ENCODE measurements at regions not wholly inside any gene's neighbourhood (a gene's known extent, or its start where the extent isn't known, plus 50 kb on each side); places are given as distances from the start of the nearest gene placed in this dataset.

GRCh38 chr19:31171936-31172335 is 177.3 kb downstream of the TSHZ3 start:
- no peak for TF ChIP-seq POLR2A (IDR thresholded peaks at IDR 0.05; ENCODE audit: low read length)
- TF ChIP-seq, protein P1, sequence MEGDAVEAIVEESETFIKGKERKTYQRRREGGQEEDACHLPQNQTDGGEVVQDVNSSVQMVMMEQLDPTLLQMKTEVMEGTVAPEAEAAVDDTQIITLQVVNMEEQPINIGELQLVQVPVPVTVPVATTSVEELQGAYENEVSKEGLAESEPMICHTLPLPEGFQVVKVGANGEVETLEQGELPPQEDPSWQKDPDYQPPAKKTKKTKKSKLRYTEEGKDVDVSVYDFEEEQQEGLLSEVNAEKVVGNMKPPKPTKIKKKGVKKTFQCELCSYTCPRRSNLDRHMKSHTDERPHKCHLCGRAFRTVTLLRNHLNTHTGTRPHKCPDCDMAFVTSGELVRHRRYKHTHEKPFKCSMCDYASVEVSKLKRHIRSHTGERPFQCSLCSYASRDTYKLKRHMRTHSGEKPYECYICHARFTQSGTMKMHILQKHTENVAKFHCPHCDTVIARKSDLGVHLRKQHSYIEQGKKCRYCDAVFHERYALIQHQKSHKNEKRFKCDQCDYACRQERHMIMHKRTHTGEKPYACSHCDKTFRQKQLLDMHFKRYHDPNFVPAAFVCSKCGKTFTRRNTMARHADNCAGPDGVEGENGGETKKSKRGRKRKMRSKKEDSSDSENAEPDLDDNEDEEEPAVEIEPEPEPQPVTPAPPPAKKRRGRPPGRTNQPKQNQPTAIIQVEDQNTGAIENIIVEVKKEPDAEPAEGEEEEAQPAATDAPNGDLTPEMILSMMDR (IDR thresholded peaks at IDR 0.05) = no peak
- TF ChIP-seq EP300 (IDR thresholded peaks at IDR 0.05) = no peak
- no peak for TF ChIP-seq MAX (IDR thresholded peaks at IDR 0.05)
